ENCODE measurements at regions not wholly inside any gene's neighbourhood (a gene's known extent, or its start where the extent isn't known, plus 50 kb on each side); places are given as distances from the start of the nearest gene placed in this dataset.

DNA sequence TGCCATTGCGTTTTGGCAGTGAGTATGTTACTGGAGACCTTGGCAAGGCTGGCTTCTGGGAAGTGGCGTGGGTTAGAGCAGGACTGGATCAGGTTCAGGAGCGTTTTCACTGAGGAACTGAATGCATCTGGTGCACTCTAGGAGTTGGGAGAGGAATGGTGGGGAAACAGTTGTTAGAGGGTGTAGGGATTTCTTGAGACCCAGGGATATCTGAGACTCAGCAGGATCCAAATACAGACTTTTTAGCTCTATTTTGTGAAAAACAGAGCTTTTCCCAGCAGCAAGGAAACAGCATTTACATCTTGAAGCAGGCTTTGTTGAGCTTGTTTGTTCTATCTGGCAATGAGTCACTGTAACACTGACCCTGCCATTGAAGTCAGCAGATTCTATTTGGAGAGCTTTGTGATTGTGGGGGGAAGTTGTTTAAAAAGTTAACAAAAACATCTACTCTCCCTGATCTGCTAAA is 56.9 kb upstream of the NRIP1 start:
- TF ChIP-seq, protein P1, sequence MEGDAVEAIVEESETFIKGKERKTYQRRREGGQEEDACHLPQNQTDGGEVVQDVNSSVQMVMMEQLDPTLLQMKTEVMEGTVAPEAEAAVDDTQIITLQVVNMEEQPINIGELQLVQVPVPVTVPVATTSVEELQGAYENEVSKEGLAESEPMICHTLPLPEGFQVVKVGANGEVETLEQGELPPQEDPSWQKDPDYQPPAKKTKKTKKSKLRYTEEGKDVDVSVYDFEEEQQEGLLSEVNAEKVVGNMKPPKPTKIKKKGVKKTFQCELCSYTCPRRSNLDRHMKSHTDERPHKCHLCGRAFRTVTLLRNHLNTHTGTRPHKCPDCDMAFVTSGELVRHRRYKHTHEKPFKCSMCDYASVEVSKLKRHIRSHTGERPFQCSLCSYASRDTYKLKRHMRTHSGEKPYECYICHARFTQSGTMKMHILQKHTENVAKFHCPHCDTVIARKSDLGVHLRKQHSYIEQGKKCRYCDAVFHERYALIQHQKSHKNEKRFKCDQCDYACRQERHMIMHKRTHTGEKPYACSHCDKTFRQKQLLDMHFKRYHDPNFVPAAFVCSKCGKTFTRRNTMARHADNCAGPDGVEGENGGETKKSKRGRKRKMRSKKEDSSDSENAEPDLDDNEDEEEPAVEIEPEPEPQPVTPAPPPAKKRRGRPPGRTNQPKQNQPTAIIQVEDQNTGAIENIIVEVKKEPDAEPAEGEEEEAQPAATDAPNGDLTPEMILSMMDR (IDR thresholded peaks at IDR 0.05), result no peak
- no peak for TF ChIP-seq POLR2AphosphoS5 (IDR thresholded peaks at IDR 0.05)
